Progenitor cell of endocrine pancreas (in vitro differentiated cells): ENCODE measurements at regions not wholly inside any gene's neighbourhood (a gene's known extent, or its start where the extent isn't known, plus 50 kb on each side); places are given as distances from the start of the nearest gene placed in this dataset.

ENCODE experiments used
- DNase-seq: peaks from one replicate; pipeline ENCODE4 v3.0.0; 2021; ENCODE audit warnings: low spot score; ENCODE audit not compliant: unreplicated experiment
- H3K27ac Mint-ChIP-seq: 2 replicates; pipeline ENCODE4 v1.8.0; 2021; ENCODE audit warnings: mild to moderate bottlenecking, moderate library complexity, mixed read lengths
- H3K27me3 Mint-ChIP-seq: 2 replicates; pipeline ENCODE4 v1.8.0; 2021; ENCODE audit warnings: mixed read lengths
- H3K36me3 Mint-ChIP-seq: 2 replicates; pipeline ENCODE4 v1.8.0; 2022; ENCODE audit warnings: mixed read lengths; ENCODE audit not compliant: insufficient read depth
- H3K4me1 Mint-ChIP-seq: 2 replicates; pipeline ENCODE4 v1.8.0; 2021; ENCODE audit warnings: low read depth, mixed read lengths
- H3K4me3 Mint-ChIP-seq: 2 replicates; pipeline ENCODE4 v1.8.0; 2021; ENCODE audit warnings: low read depth, mild to moderate bottlenecking, moderate library complexity, mixed read lengths
- H3K9me3 Mint-ChIP-seq: 2 replicates; pipeline ENCODE4 v1.8.0; 2021; ENCODE audit warnings: low read depth, mixed read lengths
- TF ChIP-seq, protein P1 (sequence below): fragments of 200-600 bp; sonication (generic); IDR thresholded peaks from one replicate; pipeline ENCODE4 v1.5.0; 2021; ENCODE audit warnings: antibody characterized with exemption, mild to moderate bottlenecking; ENCODE audit not compliant: unreplicated experiment

DNA sequence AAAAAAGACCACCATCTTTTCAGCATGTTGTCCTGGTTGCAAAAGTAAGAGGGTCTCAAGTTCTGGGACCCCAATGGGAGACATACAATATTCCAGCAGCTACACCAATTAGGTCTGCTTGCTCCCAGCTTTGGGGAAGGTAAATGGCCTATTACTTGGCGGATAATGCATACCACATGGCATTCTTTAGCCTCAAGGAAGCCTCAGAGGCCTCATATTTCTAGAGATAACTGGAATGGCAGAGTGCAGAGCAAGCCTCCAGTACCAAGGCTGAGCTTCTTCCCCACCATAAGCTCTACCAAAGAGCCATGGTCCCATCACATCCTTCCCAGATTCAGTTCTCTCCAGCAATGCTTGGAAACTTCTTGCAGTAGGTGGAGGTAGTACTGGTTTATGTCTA lies 493.8 kb downstream of the SHQ1 start:
- H3K27me3 Mint-ChIP-seq, result peaks cover 4% of the 10 kb centered on the region
- no peak overlapping the region for H3K4me3 Mint-ChIP-seq
- H3K27ac Mint-ChIP-seq, result no peak overlapping the region
- H3K9me3 Mint-ChIP-seq, result no peaks in the 10 kb centered on the region
- TF ChIP-seq, protein P1, sequence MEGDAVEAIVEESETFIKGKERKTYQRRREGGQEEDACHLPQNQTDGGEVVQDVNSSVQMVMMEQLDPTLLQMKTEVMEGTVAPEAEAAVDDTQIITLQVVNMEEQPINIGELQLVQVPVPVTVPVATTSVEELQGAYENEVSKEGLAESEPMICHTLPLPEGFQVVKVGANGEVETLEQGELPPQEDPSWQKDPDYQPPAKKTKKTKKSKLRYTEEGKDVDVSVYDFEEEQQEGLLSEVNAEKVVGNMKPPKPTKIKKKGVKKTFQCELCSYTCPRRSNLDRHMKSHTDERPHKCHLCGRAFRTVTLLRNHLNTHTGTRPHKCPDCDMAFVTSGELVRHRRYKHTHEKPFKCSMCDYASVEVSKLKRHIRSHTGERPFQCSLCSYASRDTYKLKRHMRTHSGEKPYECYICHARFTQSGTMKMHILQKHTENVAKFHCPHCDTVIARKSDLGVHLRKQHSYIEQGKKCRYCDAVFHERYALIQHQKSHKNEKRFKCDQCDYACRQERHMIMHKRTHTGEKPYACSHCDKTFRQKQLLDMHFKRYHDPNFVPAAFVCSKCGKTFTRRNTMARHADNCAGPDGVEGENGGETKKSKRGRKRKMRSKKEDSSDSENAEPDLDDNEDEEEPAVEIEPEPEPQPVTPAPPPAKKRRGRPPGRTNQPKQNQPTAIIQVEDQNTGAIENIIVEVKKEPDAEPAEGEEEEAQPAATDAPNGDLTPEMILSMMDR, result no peak
- H3K36me3 Mint-ChIP-seq, result no peaks in the 10 kb centered on the region
- H3K4me1 Mint-ChIP-seq, result peaks cover 3% of the 10 kb centered on the region
- DNase-seq, result no peak

DNA sequence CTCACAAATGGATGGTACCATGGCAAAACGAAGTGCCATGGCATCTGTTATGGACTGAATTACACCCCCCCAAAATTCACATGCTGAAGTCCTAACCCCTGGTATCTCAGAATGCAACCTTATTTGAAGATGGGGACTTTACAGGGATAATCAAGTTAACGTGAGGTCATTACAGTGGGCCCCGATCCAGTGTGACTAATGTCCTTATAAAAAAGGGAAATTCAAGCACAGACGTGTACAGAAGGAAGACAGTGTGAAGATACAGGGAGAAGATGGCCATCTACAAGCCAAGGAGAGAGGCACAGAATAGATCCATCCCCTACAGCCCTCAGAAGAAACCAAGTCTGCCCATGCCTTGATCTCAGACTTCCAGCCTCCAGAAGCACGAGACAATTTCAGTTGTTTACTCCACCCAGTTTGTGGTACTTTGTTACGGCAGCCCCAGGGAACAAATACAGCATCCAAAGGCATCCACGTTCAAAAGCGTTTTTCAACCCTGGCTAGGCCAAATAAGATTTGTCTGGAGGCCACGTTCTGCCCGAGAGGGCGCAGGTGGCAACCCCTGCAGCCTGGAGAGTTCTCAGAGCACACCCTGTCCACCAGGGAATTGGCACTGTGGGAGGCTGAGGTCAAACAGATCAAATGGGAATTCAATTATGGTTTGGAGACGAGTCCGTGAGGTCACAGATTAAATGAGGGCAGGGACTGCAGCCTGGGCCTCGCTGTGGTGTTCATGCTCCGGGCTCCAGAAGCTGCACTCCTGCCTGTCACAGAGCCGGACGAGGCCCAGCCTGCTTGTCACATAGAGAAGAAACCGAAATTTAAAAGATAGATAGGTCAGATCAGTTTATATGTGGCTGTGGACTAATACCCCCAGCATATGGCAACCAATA lies 494.8 kb downstream of the SHQ1 start:
- no peak for DNase-seq
- no peak overlapping the region for H3K4me3 Mint-ChIP-seq
- no peaks in the 10 kb centered on the region for H3K9me3 Mint-ChIP-seq
- peaks cover 3% of the 10 kb centered on the region for H3K4me1 Mint-ChIP-seq
- no peaks in the 10 kb centered on the region for H3K36me3 Mint-ChIP-seq
- TF ChIP-seq, protein P1, result no peak
- peak overlapping the region; percentile 58 for H3K27ac Mint-ChIP-seq
- H3K27me3 Mint-ChIP-seq, result peaks cover 4% of the 10 kb centered on the region

DNA sequence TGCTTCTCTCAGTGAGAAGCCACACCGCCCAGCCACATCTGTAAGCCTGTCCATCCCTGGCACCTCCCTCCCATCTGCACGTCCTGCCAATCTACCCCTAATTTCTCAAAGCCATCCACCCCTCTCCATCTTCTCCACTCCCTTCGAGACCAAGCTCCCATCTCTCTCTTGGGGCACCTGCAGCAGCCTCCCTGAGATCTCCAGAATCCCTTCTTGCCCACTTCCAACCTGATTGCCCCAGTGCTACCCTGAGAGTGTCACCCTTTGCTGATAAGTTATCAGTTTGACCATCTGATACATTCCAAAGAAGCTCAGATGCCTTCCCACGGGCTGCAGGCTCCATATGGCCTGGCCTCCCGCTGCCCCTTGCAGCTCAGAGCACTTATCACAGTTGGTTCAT lies 496.1 kb downstream of the SHQ1 start:
- DNase-seq, result no peak
- no peaks in the 10 kb centered on the region for H3K9me3 Mint-ChIP-seq
- H3K27ac Mint-ChIP-seq, result no peak overlapping the region
- no peaks in the 10 kb centered on the region for H3K36me3 Mint-ChIP-seq
- H3K27me3 Mint-ChIP-seq, result peaks cover 4% of the 10 kb centered on the region
- H3K4me3 Mint-ChIP-seq, result no peak overlapping the region
- peaks cover 3% of the 10 kb centered on the region for H3K4me1 Mint-ChIP-seq
- TF ChIP-seq, protein P1, result no peak

DNA sequence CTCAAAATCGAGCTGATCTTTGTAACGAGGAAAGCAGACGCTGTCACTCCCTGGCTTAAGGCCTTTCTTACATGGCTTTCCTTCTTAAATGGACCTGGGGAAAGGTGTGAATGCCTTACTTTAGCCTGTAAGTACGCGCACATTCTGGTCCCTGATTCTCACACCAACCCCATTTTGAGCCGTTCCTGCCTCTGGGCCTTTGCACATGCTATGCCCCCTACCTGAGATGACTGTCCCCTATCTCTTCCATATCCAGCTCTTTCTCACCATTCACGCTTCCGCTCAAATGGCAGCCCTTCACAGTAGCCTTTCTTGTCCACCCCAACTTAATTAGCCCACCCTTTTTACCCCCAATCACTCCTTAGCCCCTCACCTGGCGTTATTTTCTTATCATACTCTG lies 496.7 kb downstream of the SHQ1 start:
- Mint-ChIP-seq H3K4me1 (peaks cover 3% of the 10 kb centered on the region), H3K4me3 (no peak overlapping the region), H3K9me3 (no peaks in the 10 kb centered on the region), H3K27me3 (peaks cover 4% of the 10 kb centered on the region), H3K36me3 (no peaks in the 10 kb centered on the region), H3K27ac (no peak overlapping the region)
- DNase-seq, result no peak
- TF ChIP-seq, protein P1, result no peak

- H3K27ac Mint-ChIP-seq, result no peak overlapping the region
- H3K36me3 Mint-ChIP-seq, result no peaks in the 10 kb centered on the region
- no peaks in the 10 kb centered on the region for H3K9me3 Mint-ChIP-seq
- peaks cover 3% of the 10 kb centered on the region for H3K4me1 Mint-ChIP-seq
- H3K27me3 Mint-ChIP-seq, result peaks cover 8% of the 10 kb centered on the region
- TF ChIP-seq, protein P1, result no peak
- no peak for DNase-seq
- H3K4me3 Mint-ChIP-seq, result no peak overlapping the region
Observed at GRCh38 chr3:72350761-72351505, 497.3 kb downstream of the SHQ1 start.
